Mucosa of descending colon (tissue), 3 donors: ENCODE measurements at regions not wholly inside any gene's neighbourhood (a gene's known extent, or its start where the extent isn't known, plus 50 kb on each side); places are given as distances from the start of the nearest gene placed in this dataset.

ENCODE experiments used
- ATAC-seq: fragments of 200-7000 bp; cut with Tn5 transposase; one replicate; pipeline ENCODE4 v1.9.1; 2020; ENCODE audit warnings: mild to moderate bottlenecking, moderate library complexity
- DNase-seq, 3 donors: peaks; one replicate each; pipeline ENCODE4 v3.0.0-alpha.2; 2020
- H3K36me3 ChIP-seq: fragments of 200-600 bp; one replicate; pipeline ENCODE4 v1.8.0; 2021; ENCODE audit warnings: low read depth, mild to moderate bottlenecking
- H3K4me1 ChIP-seq: fragments of 200-600 bp; one replicate; pipeline ENCODE4 v1.8.0; 2021; ENCODE audit warnings: low read depth, mild to moderate bottlenecking
- H3K4me3 ChIP-seq: fragments of 200-600 bp; one replicate; pipeline ENCODE4 v1.8.0; 2021; ENCODE audit warnings: mild to moderate bottlenecking
- H3K9me3 ChIP-seq: fragments of 200-600 bp; one replicate; pipeline ENCODE4 v1.8.0; 2021; ENCODE audit warnings: mild to moderate bottlenecking
- CTCF ChIP-seq: fragments of 200-600 bp; IDR thresholded peaks from one replicate; pipeline ENCODE4 v1.8.0; 2022; ENCODE audit warnings: antibody characterized with exemption, mild to moderate bottlenecking
- intact Hi-C, 2 donors: fragments of 100-400 bp; cut with DNase I in 1 of 2; cut with micrococcal nuclease in 1 of 2; formaldehyde crosslinking; loops; one replicate each; pipeline versions ENCODE4 v1.11.0 to v1.11.1; 2022; cut with DNase I, micrococcal nuclease
- donor health status: DM: no; HTN: no; CAD: no; lungs with moderate emphysema.
- donor health status: DM: no; HTN: no; CAD: no.
- donor health status: DM: no; HTN: yes; CAD: no.

GRCh38 chr4:22091352-22091717 is 142.8 kb upstream of the KCNIP4 start:
- ATAC-seq (no peak), DNase-seq (no peak)
- TF ChIP-seq CTCF = no peak
- H3K4me3 ChIP-seq = no peak overlapping the region
- intact Hi-C loops = no loop called here
- H3K36me3 ChIP-seq = no peaks in the 10 kb centered on the region
- H3K9me3 ChIP-seq = peaks cover 5% of the 10 kb centered on the region
- H3K4me1 ChIP-seq = no peaks in the 10 kb centered on the region

GRCh38 chr4:22090661-22091351 is 142.2 kb upstream of the KCNIP4 start:
- DNase-seq (no peak), ATAC-seq (no peak)
- H3K36me3 ChIP-seq = no peaks in the 10 kb centered on the region
- no peak overlapping the region for H3K4me3 ChIP-seq
- intact Hi-C loops = no loop called here
- H3K4me1 ChIP-seq = no peaks in the 10 kb centered on the region
- H3K9me3 ChIP-seq = peaks cover 10% of the 10 kb centered on the region
- no peak for TF ChIP-seq CTCF

GRCh38 chr4:22077571-22077970 is 129.0 kb upstream of the KCNIP4 start:
- Histone ChIP-seq H3K9me3 (no peaks in the 10 kb centered on the region), H3K4me1 (no peaks in the 10 kb centered on the region), H3K4me3 (no peak overlapping the region), H3K36me3 (no peaks in the 10 kb centered on the region)
- ATAC-seq = no peak
- no peak for TF ChIP-seq CTCF
- intact Hi-C loops = no loop called here
- DNase-seq = no peak

GRCh38 chr4:22072726-22073125 is 124.2 kb upstream of the KCNIP4 start:
- Histone ChIP-seq H3K36me3 (no peaks in the 10 kb centered on the region), H3K4me3 (no peak overlapping the region), H3K9me3 (no peaks in the 10 kb centered on the region), H3K4me1 (no peaks in the 10 kb centered on the region)
- DNase-seq (no peak), ATAC-seq (no peak)
- no peak for TF ChIP-seq CTCF
- intact Hi-C loops = no loop called here

- Histone ChIP-seq H3K36me3 (no peaks in the 10 kb centered on the region), H3K9me3 (no peaks in the 10 kb centered on the region), H3K4me3 (no peak overlapping the region), H3K4me1 (no peaks in the 10 kb centered on the region)
- intact Hi-C loops = no loop called here
- no peak for DNase-seq
- no peak for TF ChIP-seq CTCF
- ATAC-seq = no peak
Observed at GRCh38 chr4:22072240-22072639, 123.7 kb upstream of the KCNIP4 start.

GRCh38 chr4:22071749-22072148 is 123.2 kb upstream of the KCNIP4 start:
- DNase-seq = no peak
- Histone ChIP-seq H3K4me3 (no peak overlapping the region), H3K9me3 (no peaks in the 10 kb centered on the region), H3K36me3 (no peaks in the 10 kb centered on the region), H3K4me1 (no peaks in the 10 kb centered on the region)
- no peak for TF ChIP-seq CTCF
- intact Hi-C loops = no loop called here
- no peak for ATAC-seq
